ENCODE measurements at regions not wholly inside any gene's neighbourhood (a gene's known extent, or its start where the extent isn't known, plus 50 kb on each side); places are given as distances from the start of the nearest gene placed in this dataset.

- TF ChIP-seq, protein P1, sequence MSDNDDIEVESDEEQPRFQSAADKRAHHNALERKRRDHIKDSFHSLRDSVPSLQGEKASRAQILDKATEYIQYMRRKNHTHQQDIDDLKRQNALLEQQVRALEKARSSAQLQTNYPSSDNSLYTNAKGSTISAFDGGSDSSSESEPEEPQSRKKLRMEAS (CRISPR knock-in tag; IDR thresholded peaks at IDR 0.05): no peak
- TF ChIP-seq IRF2 (CRISPR knock-in tag; IDR thresholded peaks at IDR 0.05; ENCODE audit: borderline replicate concordance, low read depth): no peak
Measured at GRCh38 chr3:35065891-35066290, 573.4 kb upstream of the ARPP21 start (continued).

GRCh38 chr3:35067750-35068149 lies 571.6 kb upstream of the ARPP21 start:
- no peak for DNase-seq (ENCODE audit: low spot score)
- H3K4me3 Mint-ChIP-seq: no peak overlapping the region
- no peaks in the 10 kb centered on the region; the same call in 1 of the 2 replicates for H3K27me3 Mint-ChIP-seq (ENCODE audit: low read depth)
- TF ChIP-seq, protein P2, sequence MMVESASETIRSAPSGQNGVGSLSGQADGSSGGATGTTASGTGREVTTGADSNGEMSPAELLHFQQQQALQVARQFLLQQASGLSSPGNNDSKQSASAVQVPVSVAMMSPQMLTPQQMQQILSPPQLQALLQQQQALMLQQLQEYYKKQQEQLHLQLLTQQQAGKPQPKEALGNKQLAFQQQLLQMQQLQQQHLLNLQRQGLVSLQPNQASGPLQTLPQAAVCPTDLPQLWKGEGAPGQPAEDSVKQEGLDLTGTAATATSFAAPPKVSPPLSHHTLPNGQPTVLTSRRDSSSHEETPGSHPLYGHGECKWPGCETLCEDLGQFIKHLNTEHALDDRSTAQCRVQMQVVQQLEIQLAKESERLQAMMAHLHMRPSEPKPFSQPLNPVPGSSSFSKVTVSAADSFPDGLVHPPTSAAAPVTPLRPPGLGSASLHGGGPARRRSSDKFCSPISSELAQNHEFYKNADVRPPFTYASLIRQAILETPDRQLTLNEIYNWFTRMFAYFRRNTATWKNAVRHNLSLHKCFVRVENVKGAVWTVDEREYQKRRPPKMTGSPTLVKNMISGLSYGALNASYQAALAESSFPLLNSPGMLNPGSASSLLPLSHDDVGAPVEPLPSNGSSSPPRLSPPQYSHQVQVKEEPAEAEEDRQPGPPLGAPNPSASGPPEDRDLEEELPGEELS (CRISPR knock-in tag; IDR thresholded peaks at IDR 0.05): no peak
- no peak for TF ChIP-seq ZNF423 (CRISPR knock-in tag; IDR thresholded peaks at IDR 0.05)
- TF ChIP-seq AFF4 (CRISPR knock-in tag; IDR thresholded peaks at IDR 0.05; ENCODE audit: borderline replicate concordance): no peak
- TF ChIP-seq NR3C1 (CRISPR knock-in tag; conservative IDR thresholded peaks at IDR 0.05; ENCODE audit: low read depth): no peak
- TF ChIP-seq ZNF219 (CRISPR knock-in tag; IDR thresholded peaks at IDR 0.05; ENCODE audit: borderline replicate concordance): no peak
- no peak for TF ChIP-seq ZNF121 (CRISPR knock-in tag; IDR thresholded peaks at IDR 0.05)
- TF ChIP-seq, protein P3, sequence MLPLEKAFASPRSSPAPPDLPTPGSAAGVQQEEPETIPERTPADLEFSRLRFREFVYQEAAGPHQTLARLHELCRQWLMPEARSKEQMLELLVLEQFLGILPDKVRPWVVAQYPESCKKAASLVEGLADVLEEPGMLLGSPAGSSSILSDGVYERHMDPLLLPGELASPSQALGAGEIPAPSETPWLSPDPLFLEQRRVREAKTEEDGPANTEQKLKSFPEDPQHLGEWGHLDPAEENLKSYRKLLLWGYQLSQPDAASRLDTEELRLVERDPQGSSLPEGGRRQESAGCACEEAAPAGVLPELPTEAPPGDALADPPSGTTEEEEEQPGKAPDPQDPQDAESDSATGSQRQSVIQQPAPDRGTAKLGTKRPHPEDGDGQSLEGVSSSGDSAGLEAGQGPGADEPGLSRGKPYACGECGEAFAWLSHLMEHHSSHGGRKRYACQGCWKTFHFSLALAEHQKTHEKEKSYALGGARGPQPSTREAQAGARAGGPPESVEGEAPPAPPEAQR (CRISPR knock-in tag; IDR thresholded peaks at IDR 0.05): no peak
- no peak for TF ChIP-seq PRDM15 (CRISPR knock-in tag; IDR thresholded peaks at IDR 0.05)
- no peak for TF ChIP-seq USF1 (CRISPR knock-in tag; IDR thresholded peaks at IDR 0.05)
- no peak for TF ChIP-seq HMGA2 (CRISPR knock-in tag; IDR thresholded peaks at IDR 0.05)
- TF ChIP-seq ERG (CRISPR knock-in tag; IDR thresholded peaks at IDR 0.05): no peak
- TF ChIP-seq ZNF425 (CRISPR knock-in tag; conservative IDR thresholded peaks at IDR 0.05): no peak
- no peak for TF ChIP-seq ATF1 (CRISPR knock-in tag; IDR thresholded peaks at IDR 0.05)
- no peak for TF ChIP-seq ATF2 (CRISPR knock-in tag; IDR thresholded peaks at IDR 0.05; ENCODE audit: borderline replicate concordance, low read depth)
- no peak for TF ChIP-seq ZBTB21 (CRISPR knock-in tag; IDR thresholded peaks at IDR 0.05; ENCODE audit: borderline replicate concordance)

More at GRCh38 chr3:35067750-35068149, 571.6 kb upstream of the ARPP21 start:
- Mint-ChIP-seq H3K27ac (no peak overlapping the region), H3K9me3 (no peaks in the 10 kb centered on the region), H3K36me3 (no peaks in the 10 kb centered on the region), H3K4me1 (no peaks in the 10 kb centered on the region)
- ChIA-PET POLR2A (no interaction called here), CTCF (interaction anchor here (0.8 kb wide), 1 partner anchor 168 kb away, joined by 3 read pairs; no protein-coding TSS in a partner anchor)
- no peak for ATAC-seq

Data from WTC11 (cell line).